ENCODE measurements at regions not wholly inside any gene's neighbourhood (a gene's known extent, or its start where the extent isn't known, plus 50 kb on each side); places are given as distances from the start of the nearest gene placed in this dataset.

GRCh38 chr7:127460077-127460476, 67.6 kb upstream of the ZNF800 start:
- TF ChIP-seq ZBTB33 (IDR thresholded peaks at IDR 0.05; ENCODE audit: extremely low read depth, insufficient replicate concordance, low read length), result no peak
- no peak for TF ChIP-seq POLR2AphosphoS5 (IDR thresholded peaks at IDR 0.05; ENCODE audit: low read depth, low read length)
- TF ChIP-seq, protein P1, sequence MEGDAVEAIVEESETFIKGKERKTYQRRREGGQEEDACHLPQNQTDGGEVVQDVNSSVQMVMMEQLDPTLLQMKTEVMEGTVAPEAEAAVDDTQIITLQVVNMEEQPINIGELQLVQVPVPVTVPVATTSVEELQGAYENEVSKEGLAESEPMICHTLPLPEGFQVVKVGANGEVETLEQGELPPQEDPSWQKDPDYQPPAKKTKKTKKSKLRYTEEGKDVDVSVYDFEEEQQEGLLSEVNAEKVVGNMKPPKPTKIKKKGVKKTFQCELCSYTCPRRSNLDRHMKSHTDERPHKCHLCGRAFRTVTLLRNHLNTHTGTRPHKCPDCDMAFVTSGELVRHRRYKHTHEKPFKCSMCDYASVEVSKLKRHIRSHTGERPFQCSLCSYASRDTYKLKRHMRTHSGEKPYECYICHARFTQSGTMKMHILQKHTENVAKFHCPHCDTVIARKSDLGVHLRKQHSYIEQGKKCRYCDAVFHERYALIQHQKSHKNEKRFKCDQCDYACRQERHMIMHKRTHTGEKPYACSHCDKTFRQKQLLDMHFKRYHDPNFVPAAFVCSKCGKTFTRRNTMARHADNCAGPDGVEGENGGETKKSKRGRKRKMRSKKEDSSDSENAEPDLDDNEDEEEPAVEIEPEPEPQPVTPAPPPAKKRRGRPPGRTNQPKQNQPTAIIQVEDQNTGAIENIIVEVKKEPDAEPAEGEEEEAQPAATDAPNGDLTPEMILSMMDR (IDR thresholded peaks at IDR 0.05 in 2 of 3, conservative IDR thresholded peaks at IDR 0.05 in 1 of 3; ENCODE audit: borderline replicate concordance in 1 of 3, insufficient read depth in 1 of 3, low read depth in 2 of 3, low read length in 2 of 3), result no peak
- TF ChIP-seq YY1 (IDR thresholded peaks at IDR 0.05; ENCODE audit: extremely low read depth, insufficient replicate concordance, low read depth, low read length), result no peak
- no peak for TF ChIP-seq JUND (IDR thresholded peaks at IDR 0.05)
- no peak for TF ChIP-seq RAD21 (IDR thresholded peaks at IDR 0.05; ENCODE audit: low read depth)
- TF ChIP-seq FOSL1 (IDR thresholded peaks at IDR 0.05; ENCODE audit: low read depth), result no peak
- no peak for TF ChIP-seq EZH2 (IDR thresholded peaks at IDR 0.05)

All from HCT116 (cell line).